Keratinocyte (primary cell): ENCODE measurements at regions not wholly inside any gene's neighbourhood (a gene's known extent, or its start where the extent isn't known, plus 50 kb on each side); places are given as distances from the start of the nearest gene placed in this dataset.

Experiments used
- DNase-seq: peaks from one replicate; pipeline ENCODE4 v3.0.0-alpha.2; 2011; ENCODE audit warnings: low read depth, missing footprints, low spot score
- FAIRE-seq: peaks from 2 replicates; lab custom pipeline; 2011; peaks lifted over from hg19 to GRCh38; lab: Jason Lieb, UNC
- H2AFZ ChIP-seq: 2 replicates; pipeline ENCODE4 v1.6.0; 2012; ENCODE audit warnings: low read length, control low read depth, inconsistent platforms; ENCODE audit not compliant: control insufficient read depth
- H3K27ac ChIP-seq: 2 replicates; pipeline ENCODE4 v1.5.1; 2011; ENCODE audit warnings: low read length; ENCODE audit not compliant: control insufficient read depth, insufficient read depth
- H3K27me3 ChIP-seq: 3 replicates; pipeline ENCODE4 v1.6.0; 2011; ENCODE audit warnings: low read length; ENCODE audit not compliant: control insufficient read depth, insufficient read depth; ENCODE audit errors: extremely low read depth
- H3K36me3 ChIP-seq, 2 experiments: 2 replicates in 1 of 2; 3 replicates in 1 of 2; pipeline ENCODE4 v1.5.1; 2011; ENCODE audit warnings: low read length in 2 of 2, mild to moderate bottlenecking in 1 of 2; ENCODE audit not compliant: control insufficient read depth in 2 of 2, insufficient read depth in 2 of 2; ENCODE audit errors: extremely low read depth in 1 of 2
- H3K4me1 ChIP-seq: 3 replicates; pipeline ENCODE4 v1.5.1; 2011; ENCODE audit warnings: low read length; ENCODE audit not compliant: control insufficient read depth, insufficient read depth; ENCODE audit errors: extremely low read depth
- H3K4me2 ChIP-seq: 3 replicates; pipeline ENCODE4 v1.6.0; 2011; ENCODE audit warnings: low read depth, low read length; ENCODE audit not compliant: control insufficient read depth, insufficient read depth; ENCODE audit errors: extremely low read depth
- H3K4me3 ChIP-seq, 3 experiments: fragments of 200-600 bp in 1 of 3; sonication (generic) in 1 of 3; 2 replicates in 2 of 3; 3 replicates in 1 of 3; pipeline ENCODE4 v1.5.1; 2011 to 2016; ENCODE audit warnings: low read length in 3 of 3, mild to moderate bottlenecking in 3 of 3, control low read depth in 2 of 3, inconsistent platforms in 1 of 3, low read depth in 1 of 3, mixed read lengths in 1 of 3, mixed run types in 1 of 3, moderate library complexity in 1 of 3; ENCODE audit not compliant: control insufficient read depth in 2 of 3, insufficient read depth in 2 of 3; ENCODE audit errors: extremely low read depth in 1 of 3
- H3K79me2 ChIP-seq: 2 replicates; pipeline ENCODE4 v1.6.0; 2012; ENCODE audit warnings: low read length; ENCODE audit not compliant: control insufficient read depth, insufficient read depth
- H3K9ac ChIP-seq: 3 replicates; pipeline ENCODE4 v1.6.0; 2011; ENCODE audit warnings: low read length; ENCODE audit not compliant: control insufficient read depth, insufficient read depth; ENCODE audit errors: extremely low read depth
- H3K9me1 ChIP-seq: 3 replicates; pipeline ENCODE4 v1.6.0; 2011; ENCODE audit warnings: low read length; ENCODE audit not compliant: control insufficient read depth, insufficient read depth; ENCODE audit errors: extremely low read depth
- H3K9me3 ChIP-seq: 2 replicates; pipeline ENCODE4 v1.5.1; 2012; ENCODE audit warnings: low read depth, low read length; ENCODE audit not compliant: control insufficient read depth
- H4K20me1 ChIP-seq: 3 replicates; pipeline ENCODE4 v1.6.0; 2011; ENCODE audit warnings: low read length; ENCODE audit not compliant: control insufficient read depth, insufficient read depth; ENCODE audit errors: extremely low read depth
- CTCF ChIP-seq, 3 experiments: IDR thresholded peaks in 1 of 3; conservative IDR thresholded peaks in 1 of 3; optimal IDR thresholded peaks in 1 of 3; 2 replicates in 2 of 3; 3 replicates in 1 of 3; pipeline versions ENCODE3 to v1.5.1; 2011; ENCODE audit warnings: low read length in 3 of 3, mild to moderate bottlenecking in 3 of 3, moderate library complexity in 2 of 3, control low read depth in 1 of 3, inconsistent platforms in 1 of 3; ENCODE audit not compliant: insufficient read depth in 2 of 3; ENCODE audit errors: extremely low read depth in 1 of 3
- EZH2 ChIP-seq: IDR thresholded peaks from one replicate; pipeline ENCODE4 v1.6.1; 2012; ENCODE audit warnings: inconsistent platforms, mild to moderate bottlenecking, low read length, moderate library complexity
- dilution Hi-C: fragments of 300-500 bp; cut with MboI; formaldehyde crosslinking; loops from one replicate; pipeline ENCODE4 v1.7.0; 2020; ENCODE audit warnings: low sequenced_read_pairs; ENCODE audit not compliant: extremely low pct_ligation_motif_present

- no peak overlapping the region for H2AFZ ChIP-seq
- no peaks in the 10 kb centered on the region for H4K20me1 ChIP-seq
- FAIRE-seq (no peak), DNase-seq (no peak)
- H3K4me1 ChIP-seq, result peaks cover 23% of the 10 kb centered on the region
- no peaks in the 10 kb centered on the region for H3K27me3 ChIP-seq
- no peaks in the 10 kb centered on the region for H3K79me2 ChIP-seq
- H3K27ac ChIP-seq, result no peak overlapping the region
- no peak overlapping the region for H3K4me2 ChIP-seq
- TF ChIP-seq CTCF (optimal IDR thresholded peaks at IDR 0.05 in 1 of 3, IDR thresholded peaks at IDR 0.05 in 1 of 3, conservative IDR thresholded peaks at IDR 0.05 in 1 of 3; ENCODE audit: extremely low read depth in 1 of 3, insufficient read depth in 2 of 3, low read length in 3 of 3), result no peak
- TF ChIP-seq EZH2, result no peak
- no peak overlapping the region for H3K9ac ChIP-seq
- peaks cover 10% of the 10 kb centered on the region for H3K9me3 ChIP-seq
- no peaks in the 10 kb centered on the region for H3K36me3 ChIP-seq
- no peaks in the 10 kb centered on the region for H3K9me1 ChIP-seq
- no peak overlapping the region for H3K4me3 ChIP-seq
- dilution Hi-C loops, result no loop called here
Observed at GRCh38 chr15:39413558-39413957, 167.3 kb upstream of the THBS1 start.

GRCh38 chr15:39414201-39414600 is 166.7 kb upstream of the THBS1 start:
- FAIRE-seq, result no peak

More at GRCh38 chr15:39414201-39414600, 166.7 kb upstream of the THBS1 start:
- Histone ChIP-seq H3K9me1 (no peaks in the 10 kb centered on the region), H3K9ac (no peak overlapping the region), H4K20me1 (no peaks in the 10 kb centered on the region), H3K27me3 (no peaks in the 10 kb centered on the region), H3K4me3 (no peak overlapping the region), H3K79me2 (no peaks in the 10 kb centered on the region), H3K4me1 (peaks cover 23% of the 10 kb centered on the region), H3K9me3 (peaks cover 10% of the 10 kb centered on the region), H3K27ac (no peak overlapping the region), H3K36me3 (no peaks in the 10 kb centered on the region), H3K4me2 (no peak overlapping the region), H2AFZ (no peak overlapping the region)
- DNase-seq, result no peak
- no peak for TF ChIP-seq CTCF (optimal IDR thresholded peaks at IDR 0.05 in 1 of 3, IDR thresholded peaks at IDR 0.05 in 1 of 3, conservative IDR thresholded peaks at IDR 0.05 in 1 of 3; ENCODE audit: extremely low read depth in 1 of 3, insufficient read depth in 2 of 3, low read length in 3 of 3)
- no peak for TF ChIP-seq EZH2
- dilution Hi-C loops, result no loop called here
